ENCODE measurements at regions not wholly inside any gene's neighbourhood (a gene's known extent, or its start where the extent isn't known, plus 50 kb on each side); places are given as distances from the start of the nearest gene placed in this dataset.

DNA sequence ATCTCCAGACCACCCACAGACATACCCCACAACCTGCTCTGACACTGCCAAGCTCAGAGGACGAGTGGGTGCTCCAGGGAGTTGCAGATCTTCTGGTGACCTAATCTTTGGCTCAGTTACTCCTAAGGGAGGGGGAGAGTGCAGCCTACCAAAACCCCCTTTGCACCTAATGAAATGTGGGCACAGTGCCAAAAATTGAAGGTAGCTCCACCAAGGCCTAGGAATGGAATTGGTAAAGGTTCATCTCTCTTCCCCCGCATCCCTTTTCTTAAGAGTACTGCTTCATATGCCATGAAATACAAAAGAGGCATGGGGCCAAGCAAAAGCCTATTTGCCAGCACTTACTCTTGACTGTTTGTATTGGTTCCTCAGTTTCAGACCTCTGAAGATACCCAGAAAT is 491.0 kb downstream of the NAF1 start:
- Histone ChIP-seq H3K27ac (no peak overlapping the region), H3K4me3 (no peak overlapping the region), H3K9me3 (no peaks in the 10 kb centered on the region), H3K36me3 (no peaks in the 10 kb centered on the region), H3K4me1 (no peaks in the 10 kb centered on the region), H3K27me3 (no peaks in the 10 kb centered on the region)
- TF ChIP-seq POLR2AphosphoS5 (IDR thresholded peaks at IDR 0.05) (no peak), POLR2A (IDR thresholded peaks at IDR 0.05) (no peak), EP300 (IDR thresholded peaks at IDR 0.05) (no peak)
- TF ChIP-seq, protein P1, sequence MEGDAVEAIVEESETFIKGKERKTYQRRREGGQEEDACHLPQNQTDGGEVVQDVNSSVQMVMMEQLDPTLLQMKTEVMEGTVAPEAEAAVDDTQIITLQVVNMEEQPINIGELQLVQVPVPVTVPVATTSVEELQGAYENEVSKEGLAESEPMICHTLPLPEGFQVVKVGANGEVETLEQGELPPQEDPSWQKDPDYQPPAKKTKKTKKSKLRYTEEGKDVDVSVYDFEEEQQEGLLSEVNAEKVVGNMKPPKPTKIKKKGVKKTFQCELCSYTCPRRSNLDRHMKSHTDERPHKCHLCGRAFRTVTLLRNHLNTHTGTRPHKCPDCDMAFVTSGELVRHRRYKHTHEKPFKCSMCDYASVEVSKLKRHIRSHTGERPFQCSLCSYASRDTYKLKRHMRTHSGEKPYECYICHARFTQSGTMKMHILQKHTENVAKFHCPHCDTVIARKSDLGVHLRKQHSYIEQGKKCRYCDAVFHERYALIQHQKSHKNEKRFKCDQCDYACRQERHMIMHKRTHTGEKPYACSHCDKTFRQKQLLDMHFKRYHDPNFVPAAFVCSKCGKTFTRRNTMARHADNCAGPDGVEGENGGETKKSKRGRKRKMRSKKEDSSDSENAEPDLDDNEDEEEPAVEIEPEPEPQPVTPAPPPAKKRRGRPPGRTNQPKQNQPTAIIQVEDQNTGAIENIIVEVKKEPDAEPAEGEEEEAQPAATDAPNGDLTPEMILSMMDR (IDR thresholded peaks at IDR 0.05): no peak
- no peak for DNase-seq (ENCODE audit: low spot score in 2 of 2)
- WGBS: 55% methylated on average over 2 of the region's 2 CpGs

DNA sequence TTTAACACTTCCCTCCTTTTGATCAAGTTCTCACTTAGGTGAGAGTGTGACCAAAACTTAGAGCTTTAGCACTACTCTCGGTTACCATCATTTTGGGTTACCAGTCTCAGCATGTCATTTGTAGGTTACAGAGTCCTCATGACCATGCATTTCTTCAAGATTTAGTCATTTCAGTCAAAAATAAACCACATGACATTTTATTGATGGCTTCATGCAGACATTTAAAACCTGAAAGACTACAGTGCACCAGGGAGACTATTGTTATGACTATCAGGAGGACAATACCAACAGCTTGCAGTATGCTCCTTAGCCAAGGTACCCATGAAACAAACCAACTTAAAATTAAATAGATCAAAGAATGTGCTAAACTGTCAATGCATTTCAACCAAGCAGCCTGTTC is 498.1 kb upstream of the FSTL5 start:
- Histone ChIP-seq H3K4me3 (no peak overlapping the region), H3K4me1 (no peaks in the 10 kb centered on the region), H3K27ac (no peak overlapping the region), H3K27me3 (no peaks in the 10 kb centered on the region), H3K36me3 (no peaks in the 10 kb centered on the region), H3K9me3 (no peaks in the 10 kb centered on the region)
- 78% methylated on average over 1 of the region's 1 CpG for WGBS
- no peak for DNase-seq (ENCODE audit: low spot score in 2 of 2)
- no peak for TF ChIP-seq EP300 (IDR thresholded peaks at IDR 0.05)
- TF ChIP-seq POLR2AphosphoS5 (IDR thresholded peaks at IDR 0.05): no peak
- TF ChIP-seq POLR2A (IDR thresholded peaks at IDR 0.05): no peak
- TF ChIP-seq, protein P1 (IDR thresholded peaks at IDR 0.05): no peak

DNA sequence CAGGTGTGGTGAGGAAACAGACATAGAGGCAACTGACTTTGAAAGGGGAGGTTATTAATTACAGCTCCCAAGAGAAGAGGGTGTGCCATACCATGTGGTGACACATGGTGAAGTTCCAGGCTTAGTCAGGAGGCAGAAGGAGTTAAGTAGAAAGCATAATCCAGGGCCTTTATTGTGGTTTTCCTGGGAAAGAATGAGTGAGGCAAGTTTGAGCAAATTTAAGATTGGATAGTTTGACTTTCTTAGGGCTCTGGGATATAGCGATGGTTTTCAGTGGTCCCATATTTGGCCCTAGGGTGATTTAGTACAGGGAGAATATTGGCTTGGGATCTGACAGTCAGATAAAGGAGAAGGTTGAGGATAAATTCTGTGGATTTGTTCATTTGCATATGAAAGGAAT is 495.9 kb upstream of the FSTL5 start:
- no peaks in the 10 kb centered on the region for H3K36me3 ChIP-seq

DNA sequence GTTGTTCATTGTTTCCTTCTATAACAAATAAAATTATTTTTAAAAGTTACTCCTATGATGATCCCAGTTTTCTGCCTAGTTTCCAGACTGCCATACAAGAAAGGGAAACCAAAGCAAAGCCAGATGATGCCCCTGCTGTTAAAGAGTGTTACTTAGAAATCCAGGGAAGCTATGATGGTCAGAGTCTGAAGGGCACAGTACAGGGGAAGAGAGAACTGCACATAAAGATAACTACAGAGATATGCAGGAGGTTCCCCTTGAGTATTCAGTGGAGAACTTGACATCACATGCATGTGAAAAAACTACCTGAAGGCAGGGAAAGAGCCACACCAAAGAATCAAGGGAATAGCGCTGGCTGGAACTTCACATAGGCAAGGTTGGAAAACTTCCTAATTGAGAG is 494.2 kb upstream of the FSTL5 start:
- 93% methylated on average over 1 of the region's 1 CpG for WGBS
- Histone ChIP-seq H3K4me1 (no peaks in the 10 kb centered on the region), H3K27ac (no peak overlapping the region), H3K36me3 (no peaks in the 10 kb centered on the region), H3K9me3 (no peaks in the 10 kb centered on the region), H3K4me3 (no peak overlapping the region), H3K27me3 (no peaks in the 10 kb centered on the region)
- DNase-seq (ENCODE audit: low spot score in 2 of 2): no peak
- TF ChIP-seq EP300 (IDR thresholded peaks at IDR 0.05) (no peak), POLR2A (IDR thresholded peaks at IDR 0.05) (no peak), POLR2AphosphoS5 (IDR thresholded peaks at IDR 0.05) (no peak)
- TF ChIP-seq, protein P1 (IDR thresholded peaks at IDR 0.05): no peak

More for the DNA sequence above, 495.9 kb upstream of the FSTL5 start:
- Histone ChIP-seq H3K27ac (no peak overlapping the region), H3K27me3 (no peaks in the 10 kb centered on the region), H3K4me1 (no peaks in the 10 kb centered on the region), H3K4me3 (no peak overlapping the region), H3K9me3 (no peaks in the 10 kb centered on the region)
- TF ChIP-seq POLR2A (IDR thresholded peaks at IDR 0.05): no peak
- TF ChIP-seq, protein P1 (IDR thresholded peaks at IDR 0.05): no peak
- no peak for TF ChIP-seq EP300 (IDR thresholded peaks at IDR 0.05)
- no peak for TF ChIP-seq POLR2AphosphoS5 (IDR thresholded peaks at IDR 0.05)
- 62% methylated on average over 1 of the region's 1 CpG for WGBS
- no peak for DNase-seq (ENCODE audit: low spot score in 2 of 2)

DNA sequence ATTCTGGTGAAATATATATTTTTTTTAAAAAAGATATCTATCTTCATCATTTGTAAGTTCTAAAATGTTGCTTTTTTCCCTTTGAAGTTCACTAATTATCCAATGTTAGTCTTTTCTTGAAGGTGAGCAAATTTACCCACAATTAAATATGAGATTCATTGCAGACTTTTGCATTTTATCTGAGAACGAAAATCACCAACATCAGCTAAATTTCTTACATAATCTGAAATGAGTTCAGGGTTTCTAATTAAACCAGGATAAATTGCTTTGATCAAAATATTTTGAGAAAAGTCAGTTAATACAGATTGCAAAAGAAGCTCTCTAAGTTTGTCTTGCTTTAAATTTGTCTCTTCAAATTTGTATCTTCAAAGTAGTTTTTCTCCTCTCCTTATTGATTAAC is 486.4 kb upstream of the FSTL5 start:
- no peak for DNase-seq (ENCODE audit: low spot score in 2 of 2)
- no peak for TF ChIP-seq POLR2A (IDR thresholded peaks at IDR 0.05)
- no peak for TF ChIP-seq EP300 (IDR thresholded peaks at IDR 0.05)
- TF ChIP-seq POLR2AphosphoS5 (IDR thresholded peaks at IDR 0.05): no peak
- TF ChIP-seq, protein P1 (IDR thresholded peaks at IDR 0.05): no peak
- 61% methylated on average over 1 of the region's 1 CpG for WGBS
- Histone ChIP-seq H3K4me1 (no peaks in the 10 kb centered on the region), H3K27me3 (no peaks in the 10 kb centered on the region), H3K27ac (no peak overlapping the region), H3K36me3 (no peaks in the 10 kb centered on the region), H3K4me3 (no peak overlapping the region), H3K9me3 (no peaks in the 10 kb centered on the region)
